ENCODE measurements at regions not wholly inside any gene's neighbourhood (a gene's known extent, or its start where the extent isn't known, plus 50 kb on each side); places are given as distances from the start of the nearest gene placed in this dataset.

DNA sequence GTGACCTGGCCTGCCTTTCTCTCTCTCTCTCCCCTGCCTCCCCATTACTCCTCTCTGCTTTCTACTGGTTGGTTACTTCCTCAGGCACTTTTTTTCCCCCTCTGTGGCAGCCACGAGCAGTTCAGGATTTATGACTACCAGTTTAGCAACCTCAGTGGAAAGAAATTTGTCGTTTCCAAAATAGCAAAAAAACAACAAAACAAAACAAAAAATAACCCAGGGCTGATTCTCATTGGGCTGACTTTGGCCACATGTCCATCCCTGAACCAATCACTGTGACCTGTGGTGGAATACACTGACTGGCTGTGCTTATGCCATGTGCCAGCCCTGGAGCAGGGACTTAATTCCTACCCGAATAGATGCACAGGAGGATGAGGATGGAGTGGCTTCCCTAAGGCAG lies 137.4 kb downstream of the TFAP2C start:
- DNase-seq (ENCODE audit: low read depth, low spot score), result no peak
- Mint-ChIP-seq H3K27me3 (ENCODE audit: low read depth) (no peaks in the 10 kb centered on the region), H3K4me1 (peaks cover 18% of the 10 kb centered on the region), H3K4me3 (no peak overlapping the region), H3K27ac (ENCODE audit: unreplicated experiment) (no peak overlapping the region), H3K36me3 (ENCODE audit: low read depth) (peaks cover 2% of the 10 kb centered on the region), H3K9me3 (no peaks in the 10 kb centered on the region)
- no peak for TF ChIP-seq CTCF (conservative IDR thresholded peaks at IDR 0.05)

- DNase-seq (ENCODE audit: low read depth, low spot score), result no peak
- Mint-ChIP-seq H3K4me1 (peaks cover 15% of the 10 kb centered on the region), H3K4me3 (no peak overlapping the region), H3K27ac (ENCODE audit: unreplicated experiment) (no peak overlapping the region), H3K9me3 (no peaks in the 10 kb centered on the region), H3K36me3 (ENCODE audit: low read depth) (peaks cover 2% of the 10 kb centered on the region), H3K27me3 (ENCODE audit: low read depth) (no peaks in the 10 kb centered on the region)
- no peak for TF ChIP-seq CTCF (conservative IDR thresholded peaks at IDR 0.05)
Observed at GRCh38 chr20:56769921-56770600, 141.0 kb downstream of the TFAP2C start.

DNA sequence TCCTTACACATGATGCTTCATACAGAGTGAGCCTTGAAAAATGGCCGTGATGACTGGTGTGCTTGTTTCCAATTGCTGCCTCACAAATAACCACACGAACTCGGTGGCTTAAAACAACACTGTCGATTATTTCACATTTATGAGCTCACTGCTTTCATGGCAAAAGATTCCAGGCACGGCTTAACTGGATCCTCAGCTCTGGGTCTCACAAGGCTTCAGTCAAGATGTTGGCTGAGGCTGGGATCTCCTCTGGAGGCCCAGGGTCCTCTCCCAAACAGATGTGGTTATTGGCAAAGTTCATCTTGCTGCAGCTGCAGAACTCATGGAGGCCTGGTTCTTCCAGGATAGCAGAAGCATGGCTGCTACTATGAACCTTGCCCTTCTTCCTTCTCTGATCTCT lies 144.6 kb downstream of the TFAP2C start:
- Mint-ChIP-seq H3K27ac (ENCODE audit: unreplicated experiment) (no peak overlapping the region), H3K4me3 (no peak overlapping the region), H3K27me3 (ENCODE audit: low read depth) (no peaks in the 10 kb centered on the region), H3K9me3 (no peaks in the 10 kb centered on the region), H3K4me1 (peaks cover 15% of the 10 kb centered on the region), H3K36me3 (ENCODE audit: low read depth) (no peaks in the 10 kb centered on the region)
- no peak for TF ChIP-seq CTCF (conservative IDR thresholded peaks at IDR 0.05)
- DNase-seq (ENCODE audit: low read depth, low spot score), result no peak

DNA sequence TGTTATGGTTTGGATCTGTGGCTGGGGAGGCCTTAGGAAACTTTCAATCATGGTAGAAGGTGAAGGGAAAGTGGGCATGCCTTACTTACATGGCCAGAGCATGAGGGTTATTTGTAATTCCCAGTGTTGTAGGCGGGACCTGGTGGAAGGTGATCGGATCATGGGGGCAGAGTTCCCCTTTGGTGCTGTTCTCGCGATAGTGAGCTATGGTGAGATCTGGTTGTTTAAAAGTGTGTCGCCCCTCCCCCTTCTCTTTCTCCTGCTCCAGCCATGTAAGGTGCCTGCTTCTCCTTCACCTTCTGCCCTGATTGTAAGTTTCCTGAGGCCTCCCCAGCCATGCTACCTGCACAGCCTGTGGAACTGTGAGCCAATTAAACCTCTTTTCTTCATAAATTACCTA lies 145.8 kb downstream of the TFAP2C start:
- Mint-ChIP-seq H3K4me3 (no peak overlapping the region), H3K4me1 (peaks cover 18% of the 10 kb centered on the region), H3K27ac (ENCODE audit: unreplicated experiment) (no peak overlapping the region), H3K9me3 (no peaks in the 10 kb centered on the region), H3K27me3 (ENCODE audit: low read depth) (no peaks in the 10 kb centered on the region), H3K36me3 (ENCODE audit: low read depth) (no peaks in the 10 kb centered on the region)
- DNase-seq (ENCODE audit: low read depth, low spot score), result no peak
- TF ChIP-seq CTCF (conservative IDR thresholded peaks at IDR 0.05), result no peak

DNA sequence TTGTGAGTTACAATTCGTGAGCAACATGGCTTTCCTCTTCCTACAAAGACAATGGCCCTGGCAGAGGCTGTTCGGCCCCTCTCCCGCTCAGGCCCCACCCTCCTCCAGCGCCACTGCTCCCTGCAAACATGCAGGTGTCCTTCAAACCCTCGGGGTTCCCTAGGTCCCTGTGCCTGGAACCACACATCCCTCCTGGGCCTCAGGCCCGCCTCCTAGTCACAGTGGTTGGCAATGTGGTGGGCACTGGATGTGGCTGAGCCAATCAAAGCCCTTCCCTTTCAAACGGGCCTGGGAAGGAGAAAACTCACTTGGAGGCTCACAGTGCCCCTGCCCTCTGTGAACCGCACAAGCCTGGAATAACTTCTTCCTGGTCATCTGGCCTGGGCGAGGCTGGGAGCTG lies 147.2 kb downstream of the TFAP2C start:
- Mint-ChIP-seq H3K4me1 (peaks cover 23% of the 10 kb centered on the region), H3K4me3 (no peak overlapping the region), H3K9me3 (no peaks in the 10 kb centered on the region), H3K27ac (ENCODE audit: unreplicated experiment) (no peak overlapping the region), H3K36me3 (ENCODE audit: low read depth) (no peaks in the 10 kb centered on the region), H3K27me3 (ENCODE audit: low read depth) (peaks cover 3% of the 10 kb centered on the region)
- TF ChIP-seq CTCF (conservative IDR thresholded peaks at IDR 0.05), result no peak
- DNase-seq (ENCODE audit: low read depth, low spot score), result no peak
